Calu3 (cell line): ENCODE measurements at regions not wholly inside any gene's neighbourhood (a gene's known extent, or its start where the extent isn't known, plus 50 kb on each side); places are given as distances from the start of the nearest gene placed in this dataset.

Experiments used
- BruUV-seq: library from RNA; stranded (reverse); fragments of 400-500 nt; replicated peaks from 2 replicates; lab custom pipeline; 2021; lab: Mats Ljungman, UMichigan
- CTCF ChIA-PET: fragments of 300-600 bp; sonication (Branson Sonifier 250); formaldehyde crosslinking; loops from one replicate; lab custom pipeline; 2022; ENCODE audit warnings: antibody characterized with exemption; lab: Charles Lee
- DNase-seq: peaks from one replicate; pipeline ENCODE4 v3.0.0; 2022
- H3K27ac Mint-ChIP-seq: one replicate; pipeline ENCODE4 v1.8.0; 2022; ENCODE audit warnings: mixed read lengths; ENCODE audit not compliant: unreplicated experiment
- H3K27me3 Mint-ChIP-seq: one replicate; pipeline ENCODE4 v1.8.0; 2022; ENCODE audit warnings: mixed read lengths; ENCODE audit not compliant: unreplicated experiment
- H3K36me3 Mint-ChIP-seq: one replicate; pipeline ENCODE4 v1.8.0; 2022; ENCODE audit warnings: mild to moderate bottlenecking, moderate library complexity, mixed read lengths; ENCODE audit not compliant: insufficient read depth, unreplicated experiment
- H3K4me1 Mint-ChIP-seq: one replicate; pipeline ENCODE4 v1.8.0; 2022; ENCODE audit warnings: mild to moderate bottlenecking, low read depth, mixed read lengths; ENCODE audit not compliant: unreplicated experiment
- H3K4me3 Mint-ChIP-seq: one replicate; pipeline ENCODE4 v1.8.0; 2022; ENCODE audit warnings: mild to moderate bottlenecking, low read depth, moderate library complexity, mixed read lengths; ENCODE audit not compliant: unreplicated experiment
- H3K9me3 Mint-ChIP-seq: one replicate; pipeline ENCODE4 v1.8.0; 2022; ENCODE audit warnings: low read depth, mixed read lengths; ENCODE audit not compliant: unreplicated experiment
- intact Hi-C: fragments of 100-400 bp; cut with micrococcal nuclease; formaldehyde crosslinking; loops from one replicate; pipeline ENCODE4 v1.10.0; 2022; ENCODE audit not compliant: unreplicated experiment
- TF ChIP-seq, protein P1 (sequence below): fragments of 200-600 bp; IDR thresholded peaks from one replicate; pipeline ENCODE4 v1.8.0; 2022; ENCODE audit warnings: antibody characterized with exemption; ENCODE audit not compliant: unreplicated experiment

DNA sequence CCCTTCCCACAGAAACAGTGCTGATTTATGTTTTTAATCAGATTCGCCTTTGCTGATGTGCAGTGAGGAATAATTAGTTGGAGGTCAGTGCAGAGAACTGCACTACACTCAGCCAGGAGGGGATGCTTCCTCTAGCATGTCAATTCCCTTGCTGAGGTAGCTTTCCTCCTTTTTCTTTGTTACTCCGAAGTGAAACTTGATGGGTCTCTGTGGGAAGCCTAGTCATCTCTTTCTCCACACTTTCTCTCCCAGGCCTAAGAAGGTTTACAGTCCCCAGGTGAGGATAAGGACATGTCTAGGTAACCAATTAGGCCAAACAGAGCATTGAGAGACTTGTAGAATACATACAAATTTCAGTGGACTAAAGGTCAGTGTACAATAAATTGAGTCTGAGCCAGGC lies 461.8 kb downstream of the KIF4B start:
- intact Hi-C loops, result no loop called here
- no peaks in the 10 kb centered on the region for H3K36me3 Mint-ChIP-seq
- TF ChIP-seq, protein P1, sequence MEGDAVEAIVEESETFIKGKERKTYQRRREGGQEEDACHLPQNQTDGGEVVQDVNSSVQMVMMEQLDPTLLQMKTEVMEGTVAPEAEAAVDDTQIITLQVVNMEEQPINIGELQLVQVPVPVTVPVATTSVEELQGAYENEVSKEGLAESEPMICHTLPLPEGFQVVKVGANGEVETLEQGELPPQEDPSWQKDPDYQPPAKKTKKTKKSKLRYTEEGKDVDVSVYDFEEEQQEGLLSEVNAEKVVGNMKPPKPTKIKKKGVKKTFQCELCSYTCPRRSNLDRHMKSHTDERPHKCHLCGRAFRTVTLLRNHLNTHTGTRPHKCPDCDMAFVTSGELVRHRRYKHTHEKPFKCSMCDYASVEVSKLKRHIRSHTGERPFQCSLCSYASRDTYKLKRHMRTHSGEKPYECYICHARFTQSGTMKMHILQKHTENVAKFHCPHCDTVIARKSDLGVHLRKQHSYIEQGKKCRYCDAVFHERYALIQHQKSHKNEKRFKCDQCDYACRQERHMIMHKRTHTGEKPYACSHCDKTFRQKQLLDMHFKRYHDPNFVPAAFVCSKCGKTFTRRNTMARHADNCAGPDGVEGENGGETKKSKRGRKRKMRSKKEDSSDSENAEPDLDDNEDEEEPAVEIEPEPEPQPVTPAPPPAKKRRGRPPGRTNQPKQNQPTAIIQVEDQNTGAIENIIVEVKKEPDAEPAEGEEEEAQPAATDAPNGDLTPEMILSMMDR, result no peak
- H3K9me3 Mint-ChIP-seq, result peaks cover 19% of the 10 kb centered on the region
- BruUV-seq, result no TSS peak
- CTCF ChIA-PET, result no interaction called here
- H3K4me3 Mint-ChIP-seq, result no peak overlapping the region
- no peak overlapping the region for H3K27ac Mint-ChIP-seq
- no peak for DNase-seq
- H3K27me3 Mint-ChIP-seq, result no peaks in the 10 kb centered on the region
- no peaks in the 10 kb centered on the region for H3K4me1 Mint-ChIP-seq

DNA sequence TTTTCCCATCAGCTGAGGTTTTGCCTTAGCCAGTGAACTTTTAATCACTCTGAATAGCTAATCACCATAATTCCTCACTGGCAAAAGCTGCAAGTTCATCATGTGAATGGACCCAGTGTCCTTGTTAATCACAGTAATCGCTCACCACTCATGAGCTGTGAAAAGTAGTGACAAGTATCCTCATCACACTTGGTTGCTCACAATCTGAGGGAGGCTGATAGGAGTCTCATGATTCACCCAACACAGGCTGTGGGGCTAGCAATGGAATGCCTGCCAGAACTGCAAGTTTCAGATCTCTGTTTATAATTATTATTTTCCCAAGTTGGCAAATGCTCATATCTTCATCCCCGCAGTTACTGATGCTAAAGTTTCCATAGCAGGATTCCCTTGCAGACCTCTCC lies 467.2 kb downstream of the KIF4B start:
- Mint-ChIP-seq H3K27ac (no peak overlapping the region), H3K4me3 (no peak overlapping the region), H3K27me3 (no peaks in the 10 kb centered on the region), H3K4me1 (no peaks in the 10 kb centered on the region), H3K9me3 (peaks cover 19% of the 10 kb centered on the region), H3K36me3 (no peaks in the 10 kb centered on the region)
- intact Hi-C loops, result no loop called here
- TF ChIP-seq, protein P1, result no peak
- CTCF ChIA-PET, result no interaction called here
- BruUV-seq, result no TSS peak
- DNase-seq, result no peak

DNA sequence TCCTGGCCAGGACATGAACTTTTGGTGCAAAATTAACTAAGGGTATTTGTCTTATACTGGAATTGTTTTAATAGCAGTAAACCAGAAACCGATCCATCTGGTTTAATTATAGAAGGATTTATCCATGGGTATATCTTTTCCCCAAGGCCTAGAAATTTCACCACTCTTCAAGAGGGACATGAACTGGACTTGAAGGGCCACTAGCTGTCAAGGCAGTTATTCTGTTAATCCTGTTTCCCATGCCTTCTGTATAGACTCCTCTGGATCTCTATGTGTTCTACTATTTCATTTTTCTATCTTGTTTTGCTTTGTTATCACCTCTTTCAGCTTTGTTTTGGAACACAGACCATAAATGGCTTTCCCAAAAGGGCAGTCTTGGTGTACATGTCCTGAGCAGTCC lies 467.6 kb downstream of the KIF4B start:
- Mint-ChIP-seq H3K27ac (no peak overlapping the region), H3K9me3 (peaks cover 17% of the 10 kb centered on the region), H3K4me1 (no peaks in the 10 kb centered on the region), H3K36me3 (no peaks in the 10 kb centered on the region), H3K27me3 (no peaks in the 10 kb centered on the region), H3K4me3 (no peak overlapping the region)
- intact Hi-C loops, result no loop called here
- CTCF ChIA-PET, result no interaction called here
- no TSS peak for BruUV-seq
- no peak for DNase-seq
- TF ChIP-seq, protein P1, result no peak

DNA sequence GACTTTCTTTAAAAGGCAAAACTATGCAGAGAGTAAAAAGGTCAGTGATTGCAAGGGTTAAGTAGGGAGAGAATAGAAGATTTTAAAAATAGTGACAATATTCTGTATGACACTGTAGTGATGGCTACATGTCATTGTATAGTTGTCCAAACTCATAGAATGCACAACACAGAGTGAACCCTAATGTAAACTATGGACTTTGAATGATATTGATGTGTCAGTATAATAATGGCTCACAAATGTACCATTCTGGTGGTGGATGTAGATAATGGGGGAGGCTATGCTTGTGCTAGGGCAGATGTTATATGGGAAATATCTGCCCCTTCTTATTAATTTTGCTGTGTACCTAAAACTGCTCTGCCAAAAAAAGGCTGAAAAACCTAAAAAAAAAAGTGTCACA lies 468.9 kb downstream of the KIF4B start:
- Mint-ChIP-seq H3K4me3 (no peak overlapping the region), H3K9me3 (peaks cover 17% of the 10 kb centered on the region), H3K27ac (no peak overlapping the region), H3K36me3 (no peaks in the 10 kb centered on the region), H3K4me1 (no peaks in the 10 kb centered on the region), H3K27me3 (no peaks in the 10 kb centered on the region)
- TF ChIP-seq, protein P1, result no peak
- intact Hi-C loops, result no loop called here
- CTCF ChIA-PET, result no interaction called here
- no peak for DNase-seq
- no TSS peak for BruUV-seq

DNA sequence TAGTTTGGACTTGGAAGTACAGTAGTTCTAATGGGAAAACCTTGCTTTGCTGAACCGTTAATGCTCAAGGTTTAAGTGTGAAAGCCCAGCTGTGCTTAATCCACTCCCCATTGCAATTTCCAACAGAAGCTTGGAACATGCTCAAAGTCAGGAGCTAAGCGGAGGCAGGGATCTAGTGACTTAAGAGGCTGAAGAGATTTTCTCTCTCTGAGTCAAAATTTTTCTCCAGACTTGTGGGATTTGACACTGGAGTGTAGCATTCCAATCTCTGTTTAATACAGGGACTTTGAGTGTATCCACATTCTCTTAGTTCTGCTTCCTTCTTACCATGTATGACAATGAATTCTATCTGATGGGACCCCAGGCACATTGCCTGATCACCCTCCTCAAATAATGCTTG lies 471.8 kb downstream of the KIF4B start:
- DNase-seq, result no peak

More for the DNA sequence above, 471.8 kb downstream of the KIF4B start:
- Mint-ChIP-seq H3K27ac (no peak overlapping the region), H3K4me3 (no peak overlapping the region), H3K9me3 (peaks cover 12% of the 10 kb centered on the region), H3K4me1 (no peaks in the 10 kb centered on the region), H3K27me3 (no peaks in the 10 kb centered on the region), H3K36me3 (no peaks in the 10 kb centered on the region)
- no TSS peak for BruUV-seq
- TF ChIP-seq, protein P1, result no peak
- CTCF ChIA-PET, result no interaction called here
- intact Hi-C loops, result no loop called here
